ENCODE measurements at regions not wholly inside any gene's neighbourhood (a gene's known extent, or its start where the extent isn't known, plus 50 kb on each side); places are given as distances from the start of the nearest gene placed in this dataset.

GRCh38 chr6:119845161-119845560 is 495.6 kb upstream of the MAN1A1 start:
- BruUV-seq (replicated peaks), result no TSS peak
- no peak overlapping the region for H2BK120ac ChIP-seq (ENCODE audit: low read depth, low read length)
- no CpG with 5 or more reads among the region's 1 CpG for WGBS, 2 experiments (ENCODE audit: extremely low coverage in 2 of 2, insufficient read length in 1 of 2)
- ChIA-PET POLR2A (ENCODE audit: unreplicated experiment) (no interaction called here), CTCF (no interaction called here)
- no peak overlapping the region for H2BK15ac ChIP-seq (ENCODE audit: low read depth, low read length)
- intact Hi-C loops (cut with micrococcal nuclease), result no loop called here
- peaks cover 3% of the 10 kb centered on the region; the same call in 1 of the 2 replicates for H3K9me3 ChIP-seq (ENCODE audit: control insufficient read depth, insufficient read depth, low read length)
- H3K4me2 ChIP-seq (ENCODE audit: low read depth, low read length), result no peak overlapping the region
- in situ Hi-C loops (cut with MboI; ENCODE audit: low sequenced_read_pairs), result no loop called here
- H4K8ac ChIP-seq (ENCODE audit: low read depth in 2 of 2, low read length in 2 of 2), result no peak overlapping the region
- no peak overlapping the region for H3K14ac ChIP-seq (replicated peaks; ENCODE audit: low read depth, low read length)
- no peaks in the 10 kb centered on the region for H3K9me1 ChIP-seq (ENCODE audit: insufficient read depth, low read length)
- H4K5ac ChIP-seq (ENCODE audit: low read depth, low read length), result no peak overlapping the region
- TF ChIP-seq FOS (IDR thresholded peaks at IDR 0.05; ENCODE audit: low read depth, low read length) (no peak), ELK1 (IDR thresholded peaks at IDR 0.05; ENCODE audit: borderline replicate concordance, low read depth, low read length) (no peak), SMC3 (IDR thresholded peaks at IDR 0.05; ENCODE audit: low read depth, low read length) (no peak), CHD1 (IDR thresholded peaks at IDR 0.05; ENCODE audit: low read depth, low read length) (no peak), NFE2L2 (IDR thresholded peaks at IDR 0.05; ENCODE audit: low read depth, low read length) (no peak), MAZ (IDR thresholded peaks at IDR 0.05; ENCODE audit: borderline replicate concordance, low read depth, low read length) (no peak), RCOR1 (IDR thresholded peaks at IDR 0.05; ENCODE audit: insufficient replicate concordance, low read length) (no peak), POLR2A (IDR thresholded peaks at IDR 0.05; ENCODE audit: low read depth, low read length) (no peak), MAFK (IDR thresholded peaks at IDR 0.05; ENCODE audit: low read depth, low read length) (no peak), RAD21 (IDR thresholded peaks at IDR 0.05; ENCODE audit: low read length) (no peak), USF2 (IDR thresholded peaks at IDR 0.05; ENCODE audit: low read depth, low read length) (no peak), RFX5 (IDR thresholded peaks at IDR 0.05; ENCODE audit: low read depth, low read length) (no peak)
- no peak overlapping the region for H3K56ac ChIP-seq (ENCODE audit: extremely low read depth, insufficient read depth, low read length)
- no peak overlapping the region for H2BK5ac ChIP-seq (ENCODE audit: low read depth, low read length, poor library complexity, severe bottlenecking)
- no peak overlapping the region for H2AK5ac ChIP-seq (ENCODE audit: low read depth, low read length)
- no peak overlapping the region for H3K4me3 ChIP-seq (ENCODE audit: insufficient read depth, low read depth, low read length)
- H3K79me1 ChIP-seq (ENCODE audit: low read depth in 1 of 2, low read length in 2 of 2), result no peaks in the 10 kb centered on the region
- H3K18ac ChIP-seq (ENCODE audit: low read depth, low read length), result no peak overlapping the region
- H2BK20ac ChIP-seq (ENCODE audit: low read depth, low read length), result no peak overlapping the region
- no peaks in the 10 kb centered on the region for H3K27me3 ChIP-seq (ENCODE audit: control insufficient read depth, insufficient read depth, low read length)
- no peaks in the 10 kb centered on the region for H3K4me1 ChIP-seq (ENCODE audit: control insufficient read depth, insufficient read depth, low read length)
- H2AK9ac ChIP-seq (replicated peaks; ENCODE audit: low read depth, low read length, poor library complexity), result no peak overlapping the region
- no peak overlapping the region for H4K91ac ChIP-seq (ENCODE audit: insufficient read depth, low read depth, low read length)
- H3K27ac ChIP-seq (ENCODE audit: insufficient read depth, low read length), result no peak overlapping the region
- no peaks in the 10 kb centered on the region for H4K20me1 ChIP-seq (ENCODE audit: insufficient read depth, low read length)
- H3K23ac ChIP-seq (ENCODE audit: low read depth, low read length), result no peak overlapping the region
- DNase-seq, result no peak
- dilution Hi-C loops (cut with HindIII; ENCODE audit: low sequenced_read_pairs, unreplicated experiment), result no loop called here
- H2AFZ ChIP-seq (replicated peaks; ENCODE audit: low read length, poor library complexity), result no peak overlapping the region
- H3K4ac ChIP-seq (ENCODE audit: low read depth, low read length), result no peak overlapping the region
- H3K36me3 ChIP-seq (ENCODE audit: control insufficient read depth, insufficient read depth, low read length), result no peaks in the 10 kb centered on the region
- H3K9ac ChIP-seq (ENCODE audit: low read depth, low read length), result no peak overlapping the region
- ATAC-seq (ENCODE audit: low read depth), result no peak

Data from IMR-90 (cell line).